SK-N-SH (cell line): ENCODE measurements at regions not wholly inside any gene's neighbourhood (a gene's known extent, or its start where the extent isn't known, plus 50 kb on each side); places are given as distances from the start of the nearest gene placed in this dataset.

Experiments
- EP300 ChIP-seq, 2 experiments: IDR thresholded peaks; 2 replicates each; pipeline versions ENCODE4 v1.4.0 to v1.6.1; 2012; ENCODE audit warnings: borderline replicate concordance in 1 of 2, low read depth in 1 of 2, low read length in 1 of 2
- EZH2phosphoT487 ChIP-seq: fragments of 200-600 bp; sonication (generic); IDR thresholded peaks from 2 replicates; pipeline ENCODE4 v1.6.1; 2017; ENCODE audit warnings: low read depth, mixed run types, mild to moderate bottlenecking, antibody characterized with exemption, moderate library complexity, borderline replicate concordance
- MAX ChIP-seq: IDR thresholded peaks from 2 replicates; pipeline ENCODE4 v1.4.0; 2012; ENCODE audit warnings: low read depth
- NRF1 ChIP-seq: IDR thresholded peaks from 2 replicates; pipeline ENCODE4 v1.6.1; 2012; ENCODE audit warnings: low read depth, mild to moderate bottlenecking, low read length
- RAD21 ChIP-seq: IDR thresholded peaks from 2 replicates; pipeline ENCODE4 v1.6.1; 2012; ENCODE audit warnings: mild to moderate bottlenecking, low read length
- RFX5 ChIP-seq: IDR thresholded peaks from 2 replicates; pipeline ENCODE4 v1.6.1; 2012; ENCODE audit warnings: mild to moderate bottlenecking, improper control_type of control experiment, low read length
- TAF1 ChIP-seq: IDR thresholded peaks from 2 replicates; pipeline ENCODE4 v1.6.1; 2012; ENCODE audit warnings: low read depth, mild to moderate bottlenecking, low read length, moderate library complexity, borderline replicate concordance
- TCF12 ChIP-seq: IDR thresholded peaks from 2 replicates; pipeline ENCODE4 v1.4.0; 2012
- YY1 ChIP-seq: IDR thresholded peaks from 2 replicates; pipeline ENCODE4 v1.4.0; 2012; ENCODE audit warnings: low read depth, mild to moderate bottlenecking
- TF ChIP-seq, protein P1 (sequence below): fragments of 200-600 bp; sonication (generic); IDR thresholded peaks from 2 replicates; pipeline ENCODE4 v1.6.1; 2017; ENCODE audit warnings: antibody characterized with exemption, mild to moderate bottlenecking, moderate library complexity
- TF ChIP-seq, protein P2 (sequence below): IDR thresholded peaks from 2 replicates; pipeline ENCODE4 v1.6.1; 2012; ENCODE audit warnings: mild to moderate bottlenecking, low read depth, low read length, moderate library complexity

DNA sequence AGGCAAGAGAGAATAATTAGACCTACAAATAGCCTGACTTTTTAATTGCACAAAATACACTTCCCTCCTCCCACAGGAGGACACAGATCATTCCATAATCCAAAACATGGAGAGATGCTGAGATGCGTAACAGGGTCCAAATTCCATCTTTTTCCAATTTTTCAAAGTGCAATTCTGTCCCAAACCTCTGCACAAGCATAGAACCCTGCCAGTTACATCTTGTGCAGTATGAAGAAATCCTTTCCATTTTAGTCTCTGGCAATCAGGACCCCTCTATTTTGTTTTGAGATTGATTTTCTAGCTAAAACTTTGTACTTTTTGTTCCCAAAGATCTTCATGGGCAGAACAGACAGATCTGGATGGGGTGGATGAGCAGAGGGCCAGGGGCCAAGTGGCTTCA, 209.2 kb downstream of the B3GLCT start:
- TF ChIP-seq, protein P1, sequence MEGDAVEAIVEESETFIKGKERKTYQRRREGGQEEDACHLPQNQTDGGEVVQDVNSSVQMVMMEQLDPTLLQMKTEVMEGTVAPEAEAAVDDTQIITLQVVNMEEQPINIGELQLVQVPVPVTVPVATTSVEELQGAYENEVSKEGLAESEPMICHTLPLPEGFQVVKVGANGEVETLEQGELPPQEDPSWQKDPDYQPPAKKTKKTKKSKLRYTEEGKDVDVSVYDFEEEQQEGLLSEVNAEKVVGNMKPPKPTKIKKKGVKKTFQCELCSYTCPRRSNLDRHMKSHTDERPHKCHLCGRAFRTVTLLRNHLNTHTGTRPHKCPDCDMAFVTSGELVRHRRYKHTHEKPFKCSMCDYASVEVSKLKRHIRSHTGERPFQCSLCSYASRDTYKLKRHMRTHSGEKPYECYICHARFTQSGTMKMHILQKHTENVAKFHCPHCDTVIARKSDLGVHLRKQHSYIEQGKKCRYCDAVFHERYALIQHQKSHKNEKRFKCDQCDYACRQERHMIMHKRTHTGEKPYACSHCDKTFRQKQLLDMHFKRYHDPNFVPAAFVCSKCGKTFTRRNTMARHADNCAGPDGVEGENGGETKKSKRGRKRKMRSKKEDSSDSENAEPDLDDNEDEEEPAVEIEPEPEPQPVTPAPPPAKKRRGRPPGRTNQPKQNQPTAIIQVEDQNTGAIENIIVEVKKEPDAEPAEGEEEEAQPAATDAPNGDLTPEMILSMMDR: no peak
- TF ChIP-seq TAF1 (no peak), MAX (no peak), RAD21 (no peak), RFX5 (no peak), EP300 (IDR thresholded peaks at IDR 0.05; ENCODE audit: borderline replicate concordance in 1 of 2, low read depth in 1 of 2, low read length in 1 of 2) (no peak), EZH2phosphoT487 (no peak), YY1 (no peak), NRF1 (no peak), TCF12 (no peak)
- TF ChIP-seq, protein P2, sequence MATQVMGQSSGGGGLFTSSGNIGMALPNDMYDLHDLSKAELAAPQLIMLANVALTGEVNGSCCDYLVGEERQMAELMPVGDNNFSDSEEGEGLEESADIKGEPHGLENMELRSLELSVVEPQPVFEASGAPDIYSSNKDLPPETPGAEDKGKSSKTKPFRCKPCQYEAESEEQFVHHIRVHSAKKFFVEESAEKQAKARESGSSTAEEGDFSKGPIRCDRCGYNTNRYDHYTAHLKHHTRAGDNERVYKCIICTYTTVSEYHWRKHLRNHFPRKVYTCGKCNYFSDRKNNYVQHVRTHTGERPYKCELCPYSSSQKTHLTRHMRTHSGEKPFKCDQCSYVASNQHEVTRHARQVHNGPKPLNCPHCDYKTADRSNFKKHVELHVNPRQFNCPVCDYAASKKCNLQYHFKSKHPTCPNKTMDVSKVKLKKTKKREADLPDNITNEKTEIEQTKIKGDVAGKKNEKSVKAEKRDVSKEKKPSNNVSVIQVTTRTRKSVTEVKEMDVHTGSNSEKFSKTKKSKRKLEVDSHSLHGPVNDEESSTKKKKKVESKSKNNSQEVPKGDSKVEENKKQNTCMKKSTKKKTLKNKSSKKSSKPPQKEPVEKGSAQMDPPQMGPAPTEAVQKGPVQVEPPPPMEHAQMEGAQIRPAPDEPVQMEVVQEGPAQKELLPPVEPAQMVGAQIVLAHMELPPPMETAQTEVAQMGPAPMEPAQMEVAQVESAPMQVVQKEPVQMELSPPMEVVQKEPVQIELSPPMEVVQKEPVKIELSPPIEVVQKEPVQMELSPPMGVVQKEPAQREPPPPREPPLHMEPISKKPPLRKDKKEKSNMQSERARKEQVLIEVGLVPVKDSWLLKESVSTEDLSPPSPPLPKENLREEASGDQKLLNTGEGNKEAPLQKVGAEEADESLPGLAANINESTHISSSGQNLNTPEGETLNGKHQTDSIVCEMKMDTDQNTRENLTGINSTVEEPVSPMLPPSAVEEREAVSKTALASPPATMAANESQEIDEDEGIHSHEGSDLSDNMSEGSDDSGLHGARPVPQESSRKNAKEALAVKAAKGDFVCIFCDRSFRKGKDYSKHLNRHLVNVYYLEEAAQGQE: no peak
